GM23338 (cell line): ENCODE measurements at regions not wholly inside any gene's neighbourhood (a gene's known extent, or its start where the extent isn't known, plus 50 kb on each side); places are given as distances from the start of the nearest gene placed in this dataset.

Experiments used
- ATAC-seq: fragments of 200-7000 bp; cut with Tn5 transposase; 3 replicates; pipeline ENCODE4 v1.9.1; 2020
- DNase-seq: peaks from one replicate; pipeline ENCODE4 v3.0.0-alpha.2; 2015; ENCODE audit warnings: low spot score
- H2AFZ ChIP-seq: fragments of 200-600 bp; sonication (generic); 2 replicates; pipeline ENCODE4 v1.8.0; 2016; ENCODE audit warnings: antibody characterized with exemption, mild to moderate bottlenecking, moderate library complexity
- H3F3A ChIP-seq: fragments of 200-600 bp; sonication (generic); replicated peaks from 2 replicates; pipeline ENCODE4 v1.8.0; 2017; ENCODE audit warnings: antibody characterized with exemption, mixed run types, low read depth
- H3K27ac ChIP-seq: fragments of 200-600 bp; sonication (generic); 2 replicates; pipeline ENCODE4 v1.6.1; 2016; ENCODE audit warnings: low read depth
- H3K27me3 ChIP-seq: fragments of 200-600 bp; sonication (generic); 2 replicates; pipeline ENCODE4 v1.8.0; 2016; ENCODE audit warnings: mild to moderate bottlenecking, mixed run types, moderate library complexity; ENCODE audit not compliant: insufficient read depth
- H3K36me3 ChIP-seq: fragments of 200-600 bp; sonication (generic); 2 replicates; pipeline ENCODE4 v1.8.0; 2016; ENCODE audit warnings: mild to moderate bottlenecking; ENCODE audit not compliant: insufficient read depth
- H3K4me1 ChIP-seq: fragments of 200-600 bp; sonication (generic); 2 replicates; pipeline ENCODE4 v1.8.0; 2016; ENCODE audit warnings: mild to moderate bottlenecking, moderate library complexity; ENCODE audit not compliant: insufficient read depth
- H3K4me2 ChIP-seq: fragments of 200-600 bp; sonication (generic); 2 replicates; pipeline ENCODE4 v1.7.1; 2017; ENCODE audit warnings: mixed run types
- H3K4me3 ChIP-seq: fragments of 200-600 bp; sonication (generic); 2 replicates; pipeline ENCODE4 v1.6.1; 2016; ENCODE audit warnings: mixed run types
- H3K79me2 ChIP-seq: fragments of 200-600 bp; sonication (generic); replicated peaks from 2 replicates; pipeline ENCODE4 v1.8.0; 2017; ENCODE audit warnings: mild to moderate bottlenecking; ENCODE audit not compliant: insufficient read depth
- H3K9me2 ChIP-seq: fragments of 200-600 bp; sonication (generic); 2 replicates; pipeline ENCODE4 v1.8.0; 2017; ENCODE audit not compliant: insufficient read depth
- H4K20me1 ChIP-seq: fragments of 200-600 bp; sonication (generic); replicated peaks from 2 replicates; pipeline ENCODE4 v1.8.0; 2017; ENCODE audit warnings: mild to moderate bottlenecking; ENCODE audit not compliant: insufficient read depth
- H3K27ac Mint-ChIP-seq: 2 replicates; pipeline ENCODE4 v1.8.0; 2020; ENCODE audit warnings: inconsistent platforms, mild to moderate bottlenecking, moderate library complexity, mixed read lengths
- H3K27me3 Mint-ChIP-seq: 3 replicates; pipeline ENCODE4 v1.8.0; 2022; ENCODE audit warnings: low read depth, mild to moderate bottlenecking, moderate library complexity, mixed read lengths, inconsistent platforms; ENCODE audit not compliant: insufficient read depth, poor library complexity
- H3K36me3 Mint-ChIP-seq: 3 replicates; pipeline ENCODE4 v1.8.0; 2021; ENCODE audit warnings: low read depth, mild to moderate bottlenecking, inconsistent platforms, moderate library complexity, mixed read lengths
- H3K4me1 Mint-ChIP-seq: 3 replicates; pipeline ENCODE4 v1.8.0; 2020; ENCODE audit warnings: mild to moderate bottlenecking, inconsistent platforms, mixed read lengths
- H3K4me3 Mint-ChIP-seq: 3 replicates; pipeline ENCODE4 v1.8.0; 2021; ENCODE audit warnings: moderate library complexity, mild to moderate bottlenecking, inconsistent platforms, mixed read lengths
- H3K9me3 Mint-ChIP-seq: 3 replicates; pipeline ENCODE4 v1.8.0; 2020; ENCODE audit warnings: moderate library complexity, mild to moderate bottlenecking, inconsistent platforms, mixed read lengths
- EZH2 ChIP-seq: fragments of 200-600 bp; sonication (generic); IDR thresholded peaks from one replicate; pipeline ENCODE4 v1.8.0; 2017; ENCODE audit warnings: antibody characterized with exemption, mild to moderate bottlenecking, low read depth; ENCODE audit not compliant: unreplicated experiment
- EZH2phosphoT487 ChIP-seq: fragments of 200-600 bp; sonication (generic); IDR thresholded peaks from one replicate; pipeline ENCODE4 v1.8.1; 2018; ENCODE audit warnings: antibody characterized with exemption; ENCODE audit not compliant: unreplicated experiment
- POLR2AphosphoS5 ChIP-seq: IDR thresholded peaks from 2 replicates; pipeline ENCODE4 v1.6.1; 2016; ENCODE audit warnings: antibody characterized with exemption, low read depth
- STAT1 ChIP-seq: IDR thresholded peaks from one replicate; pipeline ENCODE4 v1.6.1; 2016; ENCODE audit warnings: antibody characterized with exemption; ENCODE audit not compliant: unreplicated experiment
- ZNF114 ChIP-seq: fragments of 250-450 bp; sonication (Bioruptor Pico); IDR thresholded peaks from 2 replicates; pipeline ENCODE4 v1.5.0; 2020; ENCODE audit warnings: mild to moderate bottlenecking, moderate library complexity
- TF ChIP-seq, protein P1 (sequence below): IDR thresholded peaks from one replicate; pipeline ENCODE4 v1.6.1; 2018; ENCODE audit warnings: antibody characterized with exemption; ENCODE audit not compliant: unreplicated experiment
- TF ChIP-seq, protein P2 (sequence below): IDR thresholded peaks from 2 replicates; pipeline ENCODE4 v1.6.1; 2016; ENCODE audit warnings: antibody characterized with exemption
- TF ChIP-seq, protein P3 (sequence below): fragments of 250-450 bp; sonication (Bioruptor Pico); IDR thresholded peaks from 2 replicates; pipeline ENCODE4 v1.5.0; 2020; ENCODE audit warnings: mild to moderate bottlenecking, moderate library complexity

DNA sequence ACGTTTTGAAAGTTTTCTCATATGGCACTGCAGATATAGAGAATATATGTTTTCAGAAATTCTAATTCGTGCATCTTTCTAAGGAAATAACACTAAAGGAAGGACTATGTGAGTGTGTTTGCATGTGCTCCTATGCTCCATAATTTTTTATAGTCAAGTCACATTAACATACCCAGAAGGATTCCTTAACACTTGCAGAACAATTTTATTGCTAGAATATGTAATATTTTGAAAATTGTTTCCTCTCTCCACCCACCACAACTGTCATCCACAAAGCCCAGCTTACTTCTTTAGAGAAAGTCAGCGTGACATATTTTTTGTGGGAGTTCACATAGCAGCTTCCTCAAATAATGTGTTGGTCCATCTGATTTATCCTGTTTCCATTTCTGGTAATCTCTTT lies 604.6 kb upstream of the MGAT4C start:
- no peak for ATAC-seq

More for the DNA sequence above, 604.6 kb upstream of the MGAT4C start:
- TF ChIP-seq STAT1 (no peak), ZNF114 (CRISPR knock-in tag) (no peak), EZH2 (no peak), POLR2AphosphoS5 (no peak), EZH2phosphoT487 (no peak)
- TF ChIP-seq, protein P1, sequence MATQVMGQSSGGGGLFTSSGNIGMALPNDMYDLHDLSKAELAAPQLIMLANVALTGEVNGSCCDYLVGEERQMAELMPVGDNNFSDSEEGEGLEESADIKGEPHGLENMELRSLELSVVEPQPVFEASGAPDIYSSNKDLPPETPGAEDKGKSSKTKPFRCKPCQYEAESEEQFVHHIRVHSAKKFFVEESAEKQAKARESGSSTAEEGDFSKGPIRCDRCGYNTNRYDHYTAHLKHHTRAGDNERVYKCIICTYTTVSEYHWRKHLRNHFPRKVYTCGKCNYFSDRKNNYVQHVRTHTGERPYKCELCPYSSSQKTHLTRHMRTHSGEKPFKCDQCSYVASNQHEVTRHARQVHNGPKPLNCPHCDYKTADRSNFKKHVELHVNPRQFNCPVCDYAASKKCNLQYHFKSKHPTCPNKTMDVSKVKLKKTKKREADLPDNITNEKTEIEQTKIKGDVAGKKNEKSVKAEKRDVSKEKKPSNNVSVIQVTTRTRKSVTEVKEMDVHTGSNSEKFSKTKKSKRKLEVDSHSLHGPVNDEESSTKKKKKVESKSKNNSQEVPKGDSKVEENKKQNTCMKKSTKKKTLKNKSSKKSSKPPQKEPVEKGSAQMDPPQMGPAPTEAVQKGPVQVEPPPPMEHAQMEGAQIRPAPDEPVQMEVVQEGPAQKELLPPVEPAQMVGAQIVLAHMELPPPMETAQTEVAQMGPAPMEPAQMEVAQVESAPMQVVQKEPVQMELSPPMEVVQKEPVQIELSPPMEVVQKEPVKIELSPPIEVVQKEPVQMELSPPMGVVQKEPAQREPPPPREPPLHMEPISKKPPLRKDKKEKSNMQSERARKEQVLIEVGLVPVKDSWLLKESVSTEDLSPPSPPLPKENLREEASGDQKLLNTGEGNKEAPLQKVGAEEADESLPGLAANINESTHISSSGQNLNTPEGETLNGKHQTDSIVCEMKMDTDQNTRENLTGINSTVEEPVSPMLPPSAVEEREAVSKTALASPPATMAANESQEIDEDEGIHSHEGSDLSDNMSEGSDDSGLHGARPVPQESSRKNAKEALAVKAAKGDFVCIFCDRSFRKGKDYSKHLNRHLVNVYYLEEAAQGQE = no peak
- TF ChIP-seq, protein P2, sequence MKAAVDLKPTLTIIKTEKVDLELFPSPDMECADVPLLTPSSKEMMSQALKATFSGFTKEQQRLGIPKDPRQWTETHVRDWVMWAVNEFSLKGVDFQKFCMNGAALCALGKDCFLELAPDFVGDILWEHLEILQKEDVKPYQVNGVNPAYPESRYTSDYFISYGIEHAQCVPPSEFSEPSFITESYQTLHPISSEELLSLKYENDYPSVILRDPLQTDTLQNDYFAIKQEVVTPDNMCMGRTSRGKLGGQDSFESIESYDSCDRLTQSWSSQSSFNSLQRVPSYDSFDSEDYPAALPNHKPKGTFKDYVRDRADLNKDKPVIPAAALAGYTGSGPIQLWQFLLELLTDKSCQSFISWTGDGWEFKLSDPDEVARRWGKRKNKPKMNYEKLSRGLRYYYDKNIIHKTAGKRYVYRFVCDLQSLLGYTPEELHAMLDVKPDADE = no peak
- TF ChIP-seq, protein P3, sequence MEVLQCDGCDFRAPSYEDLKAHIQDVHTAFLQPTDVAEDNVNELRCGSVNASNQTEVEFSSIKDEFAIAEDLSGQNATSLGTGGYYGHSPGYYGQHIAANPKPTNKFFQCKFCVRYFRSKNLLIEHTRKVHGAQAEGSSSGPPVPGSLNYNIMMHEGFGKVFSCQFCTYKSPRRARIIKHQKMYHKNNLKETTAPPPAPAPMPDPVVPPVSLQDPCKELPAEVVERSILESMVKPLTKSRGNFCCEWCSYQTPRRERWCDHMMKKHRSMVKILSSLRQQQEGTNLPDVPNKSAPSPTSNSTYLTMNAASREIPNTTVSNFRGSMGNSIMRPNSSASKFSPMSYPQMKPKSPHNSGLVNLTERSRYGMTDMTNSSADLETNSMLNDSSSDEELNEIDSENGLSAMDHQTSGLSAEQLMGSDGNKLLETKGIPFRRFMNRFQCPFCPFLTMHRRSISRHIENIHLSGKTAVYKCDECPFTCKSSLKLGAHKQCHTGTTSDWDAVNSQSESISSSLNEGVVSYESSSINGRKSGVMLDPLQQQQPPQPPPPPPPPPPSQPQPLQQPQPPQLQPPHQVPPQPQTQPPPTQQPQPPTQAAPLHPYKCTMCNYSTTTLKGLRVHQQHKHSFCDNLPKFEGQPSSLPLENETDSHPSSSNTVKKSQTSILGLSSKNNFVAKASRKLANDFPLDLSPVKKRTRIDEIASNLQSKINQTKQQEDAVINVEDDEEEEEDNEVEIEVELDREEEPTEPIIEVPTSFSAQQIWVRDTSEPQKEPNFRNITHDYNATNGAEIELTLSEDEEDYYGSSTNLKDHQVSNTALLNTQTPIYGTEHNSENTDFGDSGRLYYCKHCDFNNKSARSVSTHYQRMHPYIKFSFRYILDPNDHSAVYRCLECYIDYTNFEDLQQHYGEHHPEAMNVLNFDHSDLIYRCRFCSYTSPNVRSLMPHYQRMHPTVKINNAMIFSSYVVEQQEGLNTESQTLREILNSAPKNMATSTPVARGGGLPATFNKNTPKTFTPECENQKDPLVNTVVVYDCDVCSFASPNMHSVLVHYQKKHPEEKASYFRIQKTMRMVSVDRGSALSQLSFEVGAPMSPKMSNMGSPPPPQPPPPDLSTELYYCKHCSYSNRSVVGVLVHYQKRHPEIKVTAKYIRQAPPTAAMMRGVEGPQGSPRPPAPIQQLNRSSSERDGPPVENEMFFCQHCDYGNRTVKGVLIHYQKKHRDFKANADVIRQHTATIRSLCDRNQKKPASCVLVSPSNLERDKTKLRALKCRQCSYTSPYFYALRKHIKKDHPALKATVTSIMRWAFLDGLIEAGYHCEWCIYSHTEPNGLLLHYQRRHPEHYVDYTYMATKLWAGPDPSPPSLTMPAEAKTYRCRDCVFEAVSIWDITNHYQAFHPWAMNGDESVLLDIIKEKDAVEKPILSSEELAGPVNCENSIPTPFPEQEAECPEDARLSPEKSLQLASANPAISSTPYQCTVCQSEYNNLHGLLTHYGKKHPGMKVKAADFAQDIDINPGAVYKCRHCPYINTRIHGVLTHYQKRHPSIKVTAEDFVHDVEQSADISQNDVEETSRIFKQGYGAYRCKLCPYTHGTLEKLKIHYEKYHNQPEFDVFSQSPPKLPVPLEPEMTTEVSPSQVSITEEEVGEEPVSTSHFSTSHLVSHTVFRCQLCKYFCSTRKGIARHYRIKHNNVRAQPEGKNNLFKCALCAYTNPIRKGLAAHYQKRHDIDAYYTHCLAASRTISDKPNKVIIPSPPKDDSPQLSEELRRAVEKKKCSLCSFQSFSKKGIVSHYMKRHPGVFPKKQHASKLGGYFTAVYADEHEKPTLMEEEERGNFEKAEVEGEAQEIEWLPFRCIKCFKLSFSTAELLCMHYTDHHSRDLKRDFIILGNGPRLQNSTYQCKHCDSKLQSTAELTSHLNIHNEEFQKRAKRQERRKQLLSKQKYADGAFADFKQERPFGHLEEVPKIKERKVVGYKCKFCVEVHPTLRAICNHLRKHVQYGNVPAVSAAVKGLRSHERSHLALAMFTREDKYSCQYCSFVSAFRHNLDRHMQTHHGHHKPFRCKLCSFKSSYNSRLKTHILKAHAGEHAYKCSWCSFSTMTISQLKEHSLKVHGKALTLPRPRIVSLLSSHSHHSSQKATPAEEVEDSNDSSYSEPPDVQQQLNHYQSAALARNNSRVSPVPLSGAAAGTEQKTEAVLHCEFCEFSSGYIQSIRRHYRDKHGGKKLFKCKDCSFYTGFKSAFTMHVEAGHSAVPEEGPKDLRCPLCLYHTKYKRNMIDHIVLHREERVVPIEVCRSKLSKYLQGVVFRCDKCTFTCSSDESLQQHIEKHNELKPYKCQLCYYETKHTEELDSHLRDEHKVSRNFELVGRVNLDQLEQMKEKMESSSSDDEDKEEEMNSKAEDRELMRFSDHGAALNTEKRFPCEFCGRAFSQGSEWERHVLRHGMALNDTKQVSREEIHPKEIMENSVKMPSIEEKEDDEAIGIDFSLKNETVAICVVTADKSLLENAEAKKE (CRISPR knock-in tag) = no peak
- Histone ChIP-seq H3F3A (no peaks in the 10 kb centered on the region), H3K79me2 (no peaks in the 10 kb centered on the region), H3K4me3 (no peak overlapping the region), H3K4me1 (no peaks in the 10 kb centered on the region), H3K9me2 (no peaks in the 10 kb centered on the region), H3K4me2 (no peak overlapping the region), H2AFZ (no peak overlapping the region), H4K20me1 (no peaks in the 10 kb centered on the region), H3K27me3 (no peaks in the 10 kb centered on the region), H3K27ac (no peak overlapping the region), H3K36me3 (no peaks in the 10 kb centered on the region)
- Mint-ChIP-seq H3K36me3 (no peaks in the 10 kb centered on the region; the same call in 2 of the 3 replicates), H3K27ac (no peak overlapping the region), H3K4me3 (no peak overlapping the region), H3K4me1 (no peaks in the 10 kb centered on the region), H3K9me3 (peaks cover 5% of the 10 kb centered on the region; the same call in 2 of the 3 replicates), H3K27me3 (no peaks in the 10 kb centered on the region)
- no peak for DNase-seq
